ENCODE measurements at regions not wholly inside any gene's neighbourhood (a gene's known extent, or its start where the extent isn't known, plus 50 kb on each side); places are given as distances from the start of the nearest gene placed in this dataset.

GRCh38 chr9:102483651-102484050, 511.5 kb upstream of the CYLC2 start:
- no peak for TF ChIP-seq CTCF (IDR thresholded peaks at IDR 0.05; ENCODE audit: poor library complexity, severe bottlenecking)
- no peak for TF ChIP-seq SMC3 (conservative IDR thresholded peaks at IDR 0.05; ENCODE audit: poor library complexity)
- TF ChIP-seq EP300 (conservative IDR thresholded peaks at IDR 0.05; ENCODE audit: poor library complexity, severe bottlenecking): no peak
- no peak for TF ChIP-seq REST (IDR thresholded peaks at IDR 0.05; ENCODE audit: borderline replicate concordance)
- TF ChIP-seq EZH2 (IDR thresholded peaks at IDR 0.05; ENCODE audit: borderline replicate concordance, insufficient read depth, low read length, poor library complexity, severe bottlenecking): no peak
- no peak for TF ChIP-seq POLR2AphosphoS5 (IDR thresholded peaks at IDR 0.05)
- TF ChIP-seq RAD21 (conservative IDR thresholded peaks at IDR 0.05): no peak

Measured in neural cell (in vitro differentiated cells).